ENCODE measurements at regions not wholly inside any gene's neighbourhood (a gene's known extent, or its start where the extent isn't known, plus 50 kb on each side); places are given as distances from the start of the nearest gene placed in this dataset.

- Histone ChIP-seq H3K36me3 (ENCODE audit: control insufficient read depth in 2 of 2, insufficient read depth in 2 of 2, low read length in 1 of 2) (no peaks in the 10 kb centered on the region), H3K4me3 (ENCODE audit: low read length in 2 of 2) (no peak overlapping the region), H3K27ac (ENCODE audit: low read depth in 1 of 2, low read length in 1 of 2) (no peak overlapping the region), H3K9me3 (ENCODE audit: control insufficient read depth in 2 of 2, insufficient read depth in 1 of 2, low read length in 1 of 2) (no peaks in the 10 kb centered on the region), H3K4me1 (ENCODE audit: control insufficient read depth in 2 of 2, insufficient read depth in 2 of 2, low read length in 2 of 2) (no peaks in the 10 kb centered on the region), H3K27me3 (ENCODE audit: control insufficient read depth in 2 of 2, insufficient read depth in 1 of 2, low read length in 1 of 2) (no peaks in the 10 kb centered on the region)
- DNase-seq (ENCODE audit: low read depth in 6 of 9, low spot score in 9 of 9) = no peak
- WGBS = 10% methylated on average over 1 of the region's 1 CpG
Measured at GRCh38 chr9:117485176-117485575, 70.3 kb upstream of the ASTN2 start.

GRCh38 chr9:117480729-117481128 is 65.9 kb upstream of the ASTN2 start:
- no peak overlapping the region for H3K4me3 ChIP-seq (ENCODE audit: low read length in 2 of 2)
- no peaks in the 10 kb centered on the region for H3K4me1 ChIP-seq (ENCODE audit: control insufficient read depth in 2 of 2, insufficient read depth in 2 of 2, low read length in 2 of 2)
- H3K27me3 ChIP-seq (ENCODE audit: control insufficient read depth in 2 of 2, insufficient read depth in 1 of 2, low read length in 1 of 2) = no peaks in the 10 kb centered on the region
- 92% methylated on average over 2 of the region's 2 CpGs for WGBS
- no peak for DNase-seq (ENCODE audit: low read depth in 6 of 9, low spot score in 9 of 9)
- no peak overlapping the region for H3K27ac ChIP-seq (ENCODE audit: low read depth in 1 of 2, low read length in 1 of 2)
- H3K9me3 ChIP-seq (ENCODE audit: control insufficient read depth in 2 of 2, insufficient read depth in 1 of 2, low read length in 1 of 2) = no peaks in the 10 kb centered on the region
- H3K36me3 ChIP-seq (ENCODE audit: control insufficient read depth in 2 of 2, insufficient read depth in 2 of 2, low read length in 1 of 2) = no peaks in the 10 kb centered on the region

GRCh38 chr9:117480253-117480652 is 65.4 kb upstream of the ASTN2 start:
- 88% methylated on average over 2 of the region's 2 CpGs for WGBS

GRCh38 chr9:117473293-117473692 is 58.4 kb upstream of the ASTN2 start:
- 91% methylated on average over 1 of the region's 1 CpG for WGBS

More at GRCh38 chr9:117480253-117480652, 65.4 kb upstream of the ASTN2 start:
- Histone ChIP-seq H3K4me3 (ENCODE audit: low read length in 2 of 2) (no peak overlapping the region), H3K9me3 (ENCODE audit: control insufficient read depth in 2 of 2, insufficient read depth in 1 of 2, low read length in 1 of 2) (no peaks in the 10 kb centered on the region), H3K4me1 (ENCODE audit: control insufficient read depth in 2 of 2, insufficient read depth in 2 of 2, low read length in 2 of 2) (no peaks in the 10 kb centered on the region), H3K36me3 (ENCODE audit: control insufficient read depth in 2 of 2, insufficient read depth in 2 of 2, low read length in 1 of 2) (no peaks in the 10 kb centered on the region), H3K27ac (ENCODE audit: low read depth in 1 of 2, low read length in 1 of 2) (no peak overlapping the region), H3K27me3 (ENCODE audit: control insufficient read depth in 2 of 2, insufficient read depth in 1 of 2, low read length in 1 of 2) (no peaks in the 10 kb centered on the region)
- DNase-seq (ENCODE audit: low read depth in 6 of 9, low spot score in 9 of 9) = no peak

GRCh38 chr9:117470902-117471301 is 56.0 kb upstream of the ASTN2 start:
- H3K4me3 ChIP-seq (ENCODE audit: low read length in 2 of 2) = no peak overlapping the region
- DNase-seq (ENCODE audit: low read depth in 6 of 9, low spot score in 9 of 9) = no peak
- no peak overlapping the region for H3K27ac ChIP-seq (ENCODE audit: low read depth in 1 of 2, low read length in 1 of 2)
- no peaks in the 10 kb centered on the region for H3K9me3 ChIP-seq (ENCODE audit: control insufficient read depth in 2 of 2, insufficient read depth in 1 of 2, low read length in 1 of 2)
- 27% methylated on average over 2 of the region's 2 CpGs for WGBS
- no peaks in the 10 kb centered on the region for H3K4me1 ChIP-seq (ENCODE audit: control insufficient read depth in 2 of 2, insufficient read depth in 2 of 2, low read length in 2 of 2)
- H3K27me3 ChIP-seq (ENCODE audit: control insufficient read depth in 2 of 2, insufficient read depth in 1 of 2, low read length in 1 of 2) = no peaks in the 10 kb centered on the region
- no peaks in the 10 kb centered on the region for H3K36me3 ChIP-seq (ENCODE audit: control insufficient read depth in 2 of 2, insufficient read depth in 2 of 2, low read length in 1 of 2)

More at GRCh38 chr9:117473293-117473692, 58.4 kb upstream of the ASTN2 start:
- Histone ChIP-seq H3K27me3 (ENCODE audit: control insufficient read depth in 2 of 2, insufficient read depth in 1 of 2, low read length in 1 of 2) (no peaks in the 10 kb centered on the region), H3K36me3 (ENCODE audit: control insufficient read depth in 2 of 2, insufficient read depth in 2 of 2, low read length in 1 of 2) (no peaks in the 10 kb centered on the region), H3K4me1 (ENCODE audit: control insufficient read depth in 2 of 2, insufficient read depth in 2 of 2, low read length in 2 of 2) (no peaks in the 10 kb centered on the region), H3K27ac (ENCODE audit: low read depth in 1 of 2, low read length in 1 of 2) (no peak overlapping the region), H3K9me3 (ENCODE audit: control insufficient read depth in 2 of 2, insufficient read depth in 1 of 2, low read length in 1 of 2) (no peaks in the 10 kb centered on the region), H3K4me3 (ENCODE audit: low read length in 2 of 2) (no peak overlapping the region)
- DNase-seq (ENCODE audit: low read depth in 6 of 9, low spot score in 9 of 9) = no peak

GRCh38 chr9:117470455-117470854 is 55.6 kb upstream of the ASTN2 start:
- no peak overlapping the region for H3K4me3 ChIP-seq (ENCODE audit: low read length in 2 of 2)
- DNase-seq (ENCODE audit: low read depth in 6 of 9, low spot score in 9 of 9) = no peak
- H3K36me3 ChIP-seq (ENCODE audit: control insufficient read depth in 2 of 2, insufficient read depth in 2 of 2, low read length in 1 of 2) = no peaks in the 10 kb centered on the region
- H3K9me3 ChIP-seq (ENCODE audit: control insufficient read depth in 2 of 2, insufficient read depth in 1 of 2, low read length in 1 of 2) = no peaks in the 10 kb centered on the region
- no peaks in the 10 kb centered on the region for H3K4me1 ChIP-seq (ENCODE audit: control insufficient read depth in 2 of 2, insufficient read depth in 2 of 2, low read length in 2 of 2)
- 66% methylated on average over 1 of the region's 1 CpG for WGBS
- no peaks in the 10 kb centered on the region for H3K27me3 ChIP-seq (ENCODE audit: control insufficient read depth in 2 of 2, insufficient read depth in 1 of 2, low read length in 1 of 2)
- no peak overlapping the region for H3K27ac ChIP-seq (ENCODE audit: low read depth in 1 of 2, low read length in 1 of 2)

- Histone ChIP-seq H3K4me3 (ENCODE audit: low read length in 2 of 2) (no peak overlapping the region), H3K4me1 (ENCODE audit: control insufficient read depth in 2 of 2, insufficient read depth in 2 of 2, low read length in 2 of 2) (no peaks in the 10 kb centered on the region), H3K36me3 (ENCODE audit: control insufficient read depth in 2 of 2, insufficient read depth in 2 of 2, low read length in 1 of 2) (no peaks in the 10 kb centered on the region), H3K9me3 (ENCODE audit: control insufficient read depth in 2 of 2, insufficient read depth in 1 of 2, low read length in 1 of 2) (no peaks in the 10 kb centered on the region), H3K27ac (ENCODE audit: low read depth in 1 of 2, low read length in 1 of 2) (no peak overlapping the region), H3K27me3 (ENCODE audit: control insufficient read depth in 2 of 2, insufficient read depth in 1 of 2, low read length in 1 of 2) (no peaks in the 10 kb centered on the region)
- no peak for DNase-seq (ENCODE audit: low read depth in 6 of 9, low spot score in 9 of 9)
- WGBS = 90% methylated on average over 3 of the region's 3 CpGs
Measured at GRCh38 chr9:117466111-117466510, 51.3 kb upstream of the ASTN2 start.

- Histone ChIP-seq H3K27me3 (ENCODE audit: control insufficient read depth in 2 of 2, insufficient read depth in 1 of 2, low read length in 1 of 2) (no peaks in the 10 kb centered on the region), H3K4me3 (ENCODE audit: low read length in 2 of 2) (no peak overlapping the region), H3K36me3 (ENCODE audit: control insufficient read depth in 2 of 2, insufficient read depth in 2 of 2, low read length in 1 of 2) (no peaks in the 10 kb centered on the region), H3K9me3 (ENCODE audit: control insufficient read depth in 2 of 2, insufficient read depth in 1 of 2, low read length in 1 of 2) (no peaks in the 10 kb centered on the region), H3K4me1 (ENCODE audit: control insufficient read depth in 2 of 2, insufficient read depth in 2 of 2, low read length in 2 of 2) (no peaks in the 10 kb centered on the region), H3K27ac (ENCODE audit: low read depth in 1 of 2, low read length in 1 of 2) (no peak overlapping the region)
- 91% methylated on average over 4 of the region's 4 CpGs for WGBS
- DNase-seq (ENCODE audit: low read depth in 6 of 9, low spot score in 9 of 9) = no peak
Measured at GRCh38 chr9:117465706-117466105, 50.8 kb upstream of the ASTN2 start.

- Histone ChIP-seq H3K9me3 (ENCODE audit: control insufficient read depth in 2 of 2, insufficient read depth in 1 of 2, low read length in 1 of 2) (no peaks in the 10 kb centered on the region), H3K4me3 (ENCODE audit: low read length in 2 of 2) (no peak overlapping the region), H3K36me3 (ENCODE audit: control insufficient read depth in 2 of 2, insufficient read depth in 2 of 2, low read length in 1 of 2) (no peaks in the 10 kb centered on the region), H3K4me1 (ENCODE audit: control insufficient read depth in 2 of 2, insufficient read depth in 2 of 2, low read length in 2 of 2) (no peaks in the 10 kb centered on the region), H3K27ac (ENCODE audit: low read depth in 1 of 2, low read length in 1 of 2) (no peak overlapping the region), H3K27me3 (ENCODE audit: control insufficient read depth in 2 of 2, insufficient read depth in 1 of 2, low read length in 1 of 2) (no peaks in the 10 kb centered on the region)
- no peak for DNase-seq (ENCODE audit: low read depth in 6 of 9, low spot score in 9 of 9)
- 79% methylated on average over 1 of the region's 1 CpG for WGBS
Measured at GRCh38 chr9:117464941-117465616, 50.2 kb upstream of the ASTN2 start.

Data from thymus (tissue), 11 donors.